AG09309 (cell line): ENCODE measurements at regions not wholly inside any gene's neighbourhood (a gene's known extent, or its start where the extent isn't known, plus 50 kb on each side); places are given as distances from the start of the nearest gene placed in this dataset.

Source experiments
- DNase-seq: peaks from one replicate; pipeline ENCODE4 v3.0.0-alpha.2; 2010; ENCODE audit warnings: low read depth
- H3K4me3 ChIP-seq: 2 replicates; pipeline ENCODE4 v1.5.1; 2011; ENCODE audit warnings: mild to moderate bottlenecking, low read depth, low read length, moderate library complexity; ENCODE audit not compliant: control insufficient read depth
- TF ChIP-seq, protein P1 (sequence below): IDR thresholded peaks from 2 replicates; pipeline ENCODE4 v1.5.1; 2011; ENCODE audit warnings: mild to moderate bottlenecking, low read depth, low read length, inconsistent platforms; ENCODE audit not compliant: insufficient read depth, control insufficient read depth; ENCODE audit errors: missing control alignments

- no peak overlapping the region for H3K4me3 ChIP-seq
- TF ChIP-seq, protein P1, sequence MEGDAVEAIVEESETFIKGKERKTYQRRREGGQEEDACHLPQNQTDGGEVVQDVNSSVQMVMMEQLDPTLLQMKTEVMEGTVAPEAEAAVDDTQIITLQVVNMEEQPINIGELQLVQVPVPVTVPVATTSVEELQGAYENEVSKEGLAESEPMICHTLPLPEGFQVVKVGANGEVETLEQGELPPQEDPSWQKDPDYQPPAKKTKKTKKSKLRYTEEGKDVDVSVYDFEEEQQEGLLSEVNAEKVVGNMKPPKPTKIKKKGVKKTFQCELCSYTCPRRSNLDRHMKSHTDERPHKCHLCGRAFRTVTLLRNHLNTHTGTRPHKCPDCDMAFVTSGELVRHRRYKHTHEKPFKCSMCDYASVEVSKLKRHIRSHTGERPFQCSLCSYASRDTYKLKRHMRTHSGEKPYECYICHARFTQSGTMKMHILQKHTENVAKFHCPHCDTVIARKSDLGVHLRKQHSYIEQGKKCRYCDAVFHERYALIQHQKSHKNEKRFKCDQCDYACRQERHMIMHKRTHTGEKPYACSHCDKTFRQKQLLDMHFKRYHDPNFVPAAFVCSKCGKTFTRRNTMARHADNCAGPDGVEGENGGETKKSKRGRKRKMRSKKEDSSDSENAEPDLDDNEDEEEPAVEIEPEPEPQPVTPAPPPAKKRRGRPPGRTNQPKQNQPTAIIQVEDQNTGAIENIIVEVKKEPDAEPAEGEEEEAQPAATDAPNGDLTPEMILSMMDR: no peak
- no peak for DNase-seq
These were observed 230.8 kb upstream of the CHRM3 start for GRCh38 chr1:239155466-239156091.

- H3K4me3 ChIP-seq: no peak overlapping the region
- TF ChIP-seq, protein P1: no peak
- no peak for DNase-seq
These were observed 234.4 kb upstream of the CHRM3 start for GRCh38 chr1:239151937-239152336.

DNA sequence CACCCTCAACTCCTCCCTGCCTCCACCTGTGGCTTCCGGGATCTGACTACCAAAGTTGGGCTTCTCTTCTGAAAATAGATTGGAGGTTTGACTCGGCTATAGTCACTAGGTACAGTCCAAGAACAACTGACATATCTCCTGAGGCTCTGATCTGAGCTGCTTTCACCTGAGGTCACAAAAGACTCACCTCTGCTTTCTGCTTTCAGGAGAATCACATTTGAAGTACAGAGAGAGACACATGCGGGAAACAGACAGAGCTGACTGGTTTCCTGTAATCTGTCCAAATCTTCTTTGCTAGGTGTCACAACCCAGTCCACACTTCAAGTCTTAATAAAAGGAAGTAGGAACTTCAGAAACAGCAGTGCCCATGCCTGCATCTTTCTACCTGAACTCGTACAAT is 245.4 kb upstream of the CHRM3 start:
- H3K4me3 ChIP-seq: no peak overlapping the region
- DNase-seq: no peak
- TF ChIP-seq, protein P1: no peak

DNA sequence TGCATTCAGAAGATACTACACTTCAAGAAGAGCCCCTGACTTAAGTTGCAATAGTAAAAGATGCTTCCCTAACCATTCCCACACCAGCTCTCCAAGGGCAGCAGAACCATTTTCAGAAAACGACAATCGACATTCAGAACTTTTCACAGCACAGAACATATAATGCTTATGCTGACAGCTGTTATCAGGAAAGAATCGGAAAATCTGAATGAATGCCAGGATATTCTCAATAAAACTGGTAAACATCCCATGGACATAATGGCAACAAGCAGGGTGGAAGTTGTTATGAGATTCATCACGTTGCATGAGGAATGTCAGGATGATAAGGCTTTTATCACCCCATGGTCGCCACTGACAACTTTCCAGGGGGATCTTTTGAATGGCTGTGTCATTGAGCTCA is 246.6 kb upstream of the CHRM3 start:
- H3K4me3 ChIP-seq: no peak overlapping the region
- TF ChIP-seq, protein P1: no peak
- no peak for DNase-seq

DNA sequence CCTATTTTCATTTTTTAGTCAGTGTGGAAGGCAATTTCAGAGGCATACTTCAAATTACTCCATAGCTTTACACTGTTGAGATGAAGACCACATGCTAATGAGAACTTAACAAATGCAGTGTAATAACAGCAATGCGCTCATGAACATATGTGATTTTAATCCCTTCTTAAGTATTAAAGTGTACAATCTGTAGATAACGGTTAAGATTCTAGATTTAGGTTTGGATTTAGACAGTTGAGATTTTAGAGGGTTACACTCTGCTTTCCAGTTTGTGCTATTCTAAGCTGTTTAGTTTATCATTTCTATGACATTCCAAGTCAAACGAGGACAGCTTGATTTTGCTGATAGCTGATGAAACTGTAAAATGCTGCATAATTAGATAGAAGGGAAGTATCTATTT is 257.8 kb upstream of the CHRM3 start:
- TF ChIP-seq, protein P1: no peak
- H3K4me3 ChIP-seq: no peak overlapping the region
- no peak for DNase-seq

DNA sequence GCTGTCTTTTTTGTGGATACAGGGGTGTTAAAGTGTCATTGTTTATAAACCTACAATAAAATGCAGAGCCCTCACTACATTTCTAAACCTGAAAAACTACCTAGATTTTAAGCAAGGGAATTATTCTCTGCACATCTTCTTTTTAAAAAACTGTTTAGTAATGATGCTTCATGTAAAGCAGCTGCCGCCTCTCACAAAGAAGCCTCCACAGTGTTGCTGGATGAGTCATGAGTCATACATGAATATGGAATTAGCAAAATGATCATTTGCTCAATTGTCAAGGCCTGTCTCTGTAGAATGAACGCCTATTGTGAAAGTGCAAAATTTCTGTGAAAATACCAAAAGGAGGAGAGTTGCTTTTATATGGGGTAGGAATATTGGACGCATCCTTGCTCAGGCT is 259.5 kb upstream of the CHRM3 start:
- H3K4me3 ChIP-seq: no peak overlapping the region
- no peak for DNase-seq

More for the DNA sequence above, 259.5 kb upstream of the CHRM3 start:
- TF ChIP-seq, protein P1: no peak
